Activated CD4-positive, alpha-beta T cell treated with anti-CD3 and anti-CD28 coated beads for 4 hours (primary cell): ENCODE measurements at regions not wholly inside any gene's neighbourhood (a gene's known extent, or its start where the extent isn't known, plus 50 kb on each side); places are given as distances from the start of the nearest gene placed in this dataset.
A peak's percentile ranks its signal among the peaks of the same experiment; 100 is the strongest.
"Not testable (repeated sequence)": the region's sequence is repeated elsewhere in the genome, so short reads cannot be mapped to it uniquely, and the experiment has no call there.

Source experiments
- DNase-seq, 2 donors: peaks; one replicate each; pipeline ENCODE4 v3.0.0-alpha.2; 2020

DNA sequence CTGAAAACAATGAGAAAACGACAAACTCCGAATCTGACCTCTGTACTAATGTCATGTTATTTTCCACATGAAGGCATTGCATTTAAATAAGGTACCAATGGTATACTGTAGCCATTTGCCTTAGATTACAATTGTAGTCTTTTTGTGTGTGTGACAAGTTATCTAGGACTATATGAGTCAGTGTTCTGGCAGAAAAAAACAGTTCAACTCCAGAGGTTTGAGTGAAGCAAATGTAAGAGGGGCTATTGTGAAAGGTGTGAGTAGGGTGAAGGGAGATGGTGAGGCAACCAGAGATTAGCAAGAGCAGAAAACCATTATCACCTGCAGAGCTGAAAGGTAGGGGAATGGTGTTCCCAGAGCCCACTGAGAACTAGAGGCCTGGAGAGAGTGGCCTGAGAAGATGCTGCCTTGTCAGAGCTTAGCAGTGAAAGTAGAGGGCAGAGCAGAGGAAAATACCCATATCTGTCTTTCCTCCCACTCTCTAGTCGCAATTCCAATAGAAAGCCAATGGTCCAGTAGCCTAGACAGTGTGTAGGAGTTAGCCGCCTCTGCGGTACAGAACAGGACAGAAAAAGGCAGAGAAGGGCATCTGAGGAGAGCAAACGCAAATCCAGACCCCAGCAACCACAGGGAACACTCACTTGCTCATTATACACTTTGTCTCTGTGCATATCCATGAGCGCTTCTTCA, 112.2 kb downstream of the DYRK2 start:
- no peak for DNase-seq

DNA sequence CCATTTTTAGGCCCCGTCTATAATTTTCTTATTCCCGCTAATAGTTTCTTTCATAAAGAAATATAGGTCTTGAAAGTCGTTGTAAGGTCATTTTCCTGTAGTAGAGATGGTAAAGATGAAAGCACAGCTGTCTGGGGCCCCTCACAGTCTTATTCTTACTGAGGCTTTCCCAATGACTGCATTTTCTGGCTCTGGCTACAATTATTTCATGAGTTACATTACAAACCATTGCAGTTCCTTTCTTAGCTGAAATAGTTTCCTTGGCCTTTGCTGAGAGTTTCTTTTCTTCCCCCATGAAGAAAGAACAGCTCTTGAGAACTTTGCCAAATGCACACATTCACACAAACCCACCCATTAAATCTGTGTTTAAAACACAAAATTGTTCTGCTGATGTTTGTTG, 113.0 kb downstream of the DYRK2 start:
- no peak for DNase-seq

DNA sequence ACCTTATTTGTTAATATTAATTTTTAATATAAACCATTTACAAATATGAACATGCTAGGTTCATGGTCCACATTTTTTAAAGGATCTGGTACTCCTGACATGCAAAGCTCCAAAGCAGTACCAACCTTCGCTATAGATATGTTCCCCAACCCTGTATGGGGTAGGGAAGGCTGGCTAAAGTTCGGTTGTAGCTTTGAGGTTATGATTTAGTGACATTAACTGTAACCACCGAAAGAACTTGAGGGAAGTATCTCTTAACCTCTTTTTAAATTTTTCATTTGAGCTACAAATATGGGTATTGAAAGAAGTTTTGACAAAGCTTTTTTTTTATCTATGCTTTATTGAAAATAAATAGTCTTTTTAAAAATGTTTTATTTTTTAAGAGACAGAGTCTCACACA, 115.5 kb downstream of the DYRK2 start:
- no peak for DNase-seq

GRCh38 chr12:67764946-67765619, 116.5 kb downstream of the DYRK2 start:
- DNase-seq, result no peak

- DNase-seq, result no peak
These were observed 117.5 kb downstream of the DYRK2 start for GRCh38 chr12:67765776-67766766.

GRCh38 chr12:67772267-67773169, 124.0 kb downstream of the DYRK2 start:
- DNase-seq, result no peak

GRCh38 chr12:67773896-67774295, 125.4 kb downstream of the DYRK2 start:
- no peak for DNase-seq

GRCh38 chr12:67774983-67775587, 126.5 kb downstream of the DYRK2 start:
- DNase-seq, result no peak

DNA sequence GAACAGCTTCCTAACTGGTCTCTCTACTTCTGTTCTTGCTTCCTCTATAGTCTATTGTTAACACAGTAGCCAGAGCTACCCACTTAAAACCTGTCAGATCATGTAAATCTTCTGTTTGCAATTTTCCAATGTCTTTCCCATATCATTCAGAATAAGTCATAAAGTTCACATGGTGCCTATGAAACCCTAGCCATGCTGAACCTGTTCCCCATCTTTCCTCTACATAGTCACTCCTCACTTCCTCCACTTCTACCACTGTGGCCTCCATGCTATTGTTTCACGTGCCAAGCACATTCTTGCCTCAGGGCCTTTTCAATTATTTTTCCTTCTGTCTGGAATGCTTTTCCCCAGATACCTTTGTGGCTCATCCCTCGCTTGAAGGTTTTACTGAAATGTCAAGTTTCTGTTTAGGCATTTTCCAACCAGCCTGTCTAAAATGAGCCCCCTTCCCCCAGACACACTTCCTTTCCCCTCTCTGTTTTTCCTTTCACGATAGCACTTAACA, 132.1 kb downstream of the DYRK2 start:
- no peak for DNase-seq

DNA sequence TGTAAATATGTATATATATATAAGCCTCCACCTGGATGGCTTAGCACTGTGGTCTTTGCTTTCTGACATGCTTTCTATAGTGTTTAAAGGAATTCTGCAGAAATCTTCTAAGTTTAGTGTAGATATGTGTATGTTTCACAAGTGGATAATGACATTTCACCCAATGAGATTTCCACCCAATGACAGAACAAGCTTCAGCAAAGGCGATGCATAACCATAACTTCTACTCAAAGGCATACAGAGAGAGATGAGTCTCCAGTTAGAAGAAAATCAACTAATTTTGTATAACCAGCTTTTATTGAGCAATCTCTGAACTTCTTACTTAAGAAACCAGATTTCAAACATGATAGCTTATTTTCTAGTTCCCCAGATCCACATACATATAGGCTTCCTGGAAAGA, 134.0 kb downstream of the DYRK2 start:
- DNase-seq, result no peak

DNA sequence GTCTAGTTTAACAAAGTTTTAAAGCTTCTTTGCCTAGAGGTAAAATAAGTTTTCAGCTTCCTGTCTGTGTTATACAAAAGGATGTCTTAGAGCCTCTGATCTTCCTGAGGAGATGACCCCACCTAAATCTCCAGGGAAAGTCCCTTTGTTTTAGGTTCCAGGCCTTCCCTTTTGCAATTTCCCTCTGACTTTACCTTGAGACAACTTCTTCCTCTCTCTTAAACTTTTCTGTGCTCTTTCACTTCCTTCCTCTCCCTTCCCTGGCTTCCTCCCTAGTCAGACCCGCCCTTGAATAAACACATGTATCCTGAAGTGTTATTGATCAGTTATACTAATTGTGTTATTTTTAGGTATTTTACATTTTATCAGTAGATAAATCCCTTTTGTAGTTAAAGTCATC, 134.8 kb downstream of the DYRK2 start:
- DNase-seq, result no peak

GRCh38 chr12:67784831-67785230, 136.3 kb downstream of the DYRK2 start:
- DNase-seq, result no peak

DNA sequence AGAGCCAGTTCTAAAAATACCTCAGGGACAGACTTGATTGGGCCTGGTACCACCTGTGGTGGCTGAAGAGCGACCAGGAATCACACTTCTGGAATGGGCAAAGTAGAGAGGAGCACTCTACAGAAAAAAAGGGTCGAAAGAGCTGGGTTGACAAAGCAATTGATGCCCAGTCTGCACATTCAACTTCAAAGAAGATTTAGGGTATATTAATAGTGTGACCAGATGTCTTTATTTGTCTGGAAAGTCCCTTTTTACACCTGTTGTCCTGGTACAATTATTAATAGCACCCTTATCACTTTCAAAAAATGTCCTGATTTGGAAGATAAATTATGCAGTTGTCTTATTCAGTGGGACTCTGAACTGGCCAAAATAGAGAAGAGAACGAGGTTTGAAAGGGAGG, 137.5 kb downstream of the DYRK2 start:
- no peak for DNase-seq

DNA sequence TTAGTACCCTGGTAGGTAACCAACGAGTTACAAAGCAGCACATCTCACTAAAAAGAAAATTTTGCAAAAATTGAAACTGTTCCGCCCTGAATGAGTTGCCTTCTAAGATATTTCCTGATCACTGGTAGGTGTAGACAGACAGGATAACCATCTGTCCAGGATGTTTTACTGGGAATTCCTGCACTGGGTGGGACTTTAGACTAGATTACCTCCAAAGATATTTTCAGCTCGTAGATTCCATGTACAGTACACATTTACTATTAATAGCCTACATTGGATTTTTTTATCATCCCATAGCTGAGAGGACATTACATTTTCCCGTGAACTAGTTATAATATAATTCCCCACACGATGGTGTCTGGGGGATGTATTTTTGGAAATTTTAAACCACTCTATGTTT, 139.6 kb downstream of the DYRK2 start:
- no peak for DNase-seq

DNA sequence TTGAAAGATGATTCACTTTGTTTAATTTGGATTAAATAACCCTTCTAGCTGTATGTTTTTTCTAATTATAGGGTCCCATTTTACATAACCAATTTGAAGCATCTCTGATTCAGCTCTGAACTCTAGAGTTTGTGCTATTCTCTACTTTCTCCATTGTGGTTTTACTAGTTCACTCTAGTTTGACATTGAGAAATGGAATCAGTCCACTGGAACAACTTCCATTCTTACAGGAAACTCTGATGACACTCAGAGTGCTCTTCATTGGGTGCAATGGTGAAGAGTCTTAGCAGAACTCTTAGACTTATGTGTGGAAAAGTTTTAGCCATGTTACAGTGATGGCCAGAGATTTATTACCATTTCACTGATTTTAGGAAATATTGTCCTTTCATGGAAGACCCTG, 140.7 kb downstream of the DYRK2 start:
- no peak for DNase-seq

GRCh38 chr12:67790660-67791059, 142.1 kb downstream of the DYRK2 start:
- DNase-seq, result no peak

DNA sequence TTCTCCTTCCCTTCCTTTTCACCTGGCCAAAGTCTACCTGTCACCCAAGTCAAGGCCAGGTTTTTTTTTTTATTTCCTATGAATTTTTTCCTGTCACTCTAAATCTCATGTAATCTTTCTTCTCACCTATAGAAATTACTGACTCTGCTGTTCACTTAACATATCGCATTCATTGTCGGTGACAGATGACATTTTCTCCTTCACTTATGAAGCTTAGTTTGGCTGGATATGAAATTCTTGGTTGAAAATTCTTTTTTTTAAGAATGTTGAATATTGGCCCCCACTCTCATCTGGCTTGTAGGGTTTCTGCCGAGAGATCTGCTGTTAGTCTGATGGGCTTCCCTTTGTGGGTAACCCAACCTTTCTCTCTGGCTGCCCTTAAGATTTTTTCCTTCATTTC, 142.8 kb downstream of the DYRK2 start:
- DNase-seq, result not testable (repeated sequence)

DNA sequence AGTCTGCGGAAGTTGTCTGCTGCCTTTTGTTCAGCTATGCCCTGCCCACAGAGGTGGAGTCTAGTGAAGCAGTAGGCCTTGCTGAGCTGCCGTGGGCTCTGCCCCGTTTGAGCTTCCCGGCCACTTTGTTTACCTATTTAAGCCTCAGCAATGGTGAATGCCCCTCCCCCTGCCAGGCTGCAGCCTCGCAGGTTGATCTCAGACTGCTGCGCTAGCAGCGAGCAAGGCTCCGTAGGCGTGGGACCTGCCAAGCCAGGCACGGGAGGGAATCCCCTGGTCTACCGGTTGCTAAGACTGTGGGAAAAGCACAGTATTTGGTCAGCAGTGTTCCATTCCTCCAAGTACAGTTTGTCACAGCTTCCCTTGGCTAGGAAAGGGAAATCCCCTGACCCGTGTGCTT, 143.6 kb downstream of the DYRK2 start:
- DNase-seq, result peak in 1 of 2 donors; percentile 4

- DNase-seq, result no peak
These were observed 145.6 kb downstream of the DYRK2 start for GRCh38 chr12:67794161-67794560.

- no peak for DNase-seq
These were observed 146.7 kb downstream of the DYRK2 start for GRCh38 chr12:67795236-67795635.

DNA sequence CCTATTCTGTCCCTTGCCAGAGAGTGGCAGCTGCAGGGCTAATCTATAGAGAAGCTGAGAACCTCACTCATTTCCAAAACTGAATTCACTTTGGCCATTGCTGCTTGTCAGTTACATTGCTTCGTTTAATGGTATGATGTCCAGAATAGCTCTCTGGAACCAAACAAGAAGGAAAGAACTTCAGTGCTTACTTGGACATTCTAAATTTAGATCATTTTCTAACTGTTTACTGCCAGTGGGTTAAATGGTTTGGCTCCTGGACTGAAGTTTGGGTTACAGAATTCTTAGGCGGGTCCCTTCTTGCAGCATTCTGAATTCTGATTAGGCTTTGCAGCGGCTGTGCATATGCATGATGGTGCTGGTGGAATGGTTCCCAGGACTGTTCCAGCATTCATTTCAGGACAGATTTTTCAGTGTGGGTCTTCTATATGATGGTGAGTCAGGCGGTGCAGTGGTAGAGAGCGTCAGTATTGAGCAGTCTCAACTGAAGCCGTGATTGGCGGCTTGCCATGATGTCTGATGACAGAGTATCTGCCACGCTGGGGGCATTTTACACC, 148.7 kb downstream of the DYRK2 start:
- no peak for DNase-seq

- DNase-seq, result no peak
These were observed 149.2 kb downstream of the DYRK2 start for GRCh38 chr12:67797753-67798152.
